ENCODE measurements at regions not wholly inside any gene's neighbourhood (a gene's known extent, or its start where the extent isn't known, plus 50 kb on each side); places are given as distances from the start of the nearest gene placed in this dataset. TPM values are rescaled to one million over a fixed set of nuclear protein-coding genes. Genes with fewer than 3 reads are reported as not detected.

DNA sequence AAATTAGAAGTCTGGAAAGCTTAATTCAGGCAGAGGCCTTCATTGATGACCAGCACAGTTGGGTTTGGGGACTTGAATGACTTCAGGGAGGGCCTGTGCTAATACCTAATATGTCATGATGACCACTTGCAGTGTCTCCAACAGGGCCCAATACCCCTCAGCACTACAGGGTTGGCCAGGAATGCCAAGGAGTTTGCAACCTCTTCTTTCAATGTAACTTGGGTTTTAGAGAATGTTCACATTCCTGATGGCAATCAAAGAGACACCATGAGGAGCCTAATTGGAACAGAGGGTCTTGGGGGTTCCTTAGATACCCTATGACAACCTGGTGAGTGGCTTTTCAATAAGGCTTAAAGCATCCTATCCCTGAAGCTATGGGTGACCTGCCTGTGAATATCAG is 52.4 kb upstream of the ST8SIA3 start:
- in situ Hi-C loops (cut with MboI): no loop called here
- TF ChIP-seq EZH2 (IDR thresholded peaks at IDR 0.05; ENCODE audit: insufficient read depth, poor library complexity, severe bottlenecking) (no peak), EZH2phosphoT487 (IDR thresholded peaks at IDR 0.05; ENCODE audit: insufficient read depth, low read depth) (no peak)

DNA sequence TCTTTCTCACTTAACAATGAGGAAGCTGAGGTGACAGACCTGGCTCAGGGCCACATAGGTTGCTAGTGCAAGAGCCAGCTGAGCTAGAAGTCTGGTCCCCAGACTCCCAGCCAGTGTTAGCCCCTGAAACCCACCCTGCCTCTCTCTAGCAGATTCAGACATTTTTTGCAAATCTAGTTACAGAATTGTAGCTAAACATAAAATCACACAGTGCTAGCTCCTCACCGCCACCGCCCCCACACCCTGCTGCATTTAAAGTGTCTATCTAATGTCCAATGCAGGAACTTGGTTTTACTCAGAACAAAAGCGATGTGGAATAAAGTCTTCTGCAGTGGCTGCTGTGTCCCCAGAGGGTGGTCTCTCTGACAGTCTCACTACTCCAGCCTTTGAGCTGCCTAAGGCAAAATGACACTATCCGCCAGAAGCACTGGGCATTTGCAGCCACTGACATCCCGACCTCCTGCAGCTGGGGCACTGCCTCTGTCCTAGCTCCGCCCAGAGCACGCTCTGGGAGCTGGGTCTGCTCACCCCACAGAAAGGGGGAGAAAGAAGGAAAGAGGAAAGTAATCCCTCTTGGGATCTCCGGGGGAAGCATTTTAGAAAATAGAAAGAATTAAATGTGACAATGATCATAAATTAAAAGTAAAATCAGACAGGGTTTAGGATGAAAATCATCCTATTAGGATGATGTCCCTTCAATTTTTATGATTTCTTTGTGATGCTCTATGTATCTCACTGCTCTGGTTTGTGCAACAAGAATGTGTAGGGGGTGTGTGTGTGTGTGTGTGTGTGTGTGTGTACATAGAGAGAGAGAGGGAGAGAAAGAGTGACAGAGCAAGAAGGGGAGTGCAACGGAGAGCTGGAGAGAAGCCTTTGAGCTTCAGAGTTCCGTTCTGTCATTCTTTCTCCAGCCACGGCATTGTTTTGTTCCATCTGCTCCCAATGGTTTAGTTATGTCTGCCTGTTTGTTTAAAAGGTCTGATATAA is 50.5 kb upstream of the ST8SIA3 start:
- Histone ChIP-seq H3K9ac (no peak overlapping the region), H3K36me3 (ENCODE audit: low read depth) (no peaks in the 10 kb centered on the region), H3K4me2 (ENCODE audit: unreplicated experiment) (no peak overlapping the region), H4K20me1 (ENCODE audit: insufficient read depth) (no peaks in the 10 kb centered on the region), H3F3A (ENCODE audit: insufficient read depth) (no peaks in the 10 kb centered on the region), H2AFZ (no peak overlapping the region), H3K9me3 (ENCODE audit: low read depth) (no peaks in the 10 kb centered on the region), H3K79me2 (ENCODE audit: insufficient read depth) (no peaks in the 10 kb centered on the region), H3K9me2 (ENCODE audit: insufficient read depth) (no peaks in the 10 kb centered on the region), H3K4me1 (ENCODE audit: insufficient read depth) (no peaks in the 10 kb centered on the region), H3K27ac (no peak overlapping the region), H3K27me3 (replicated peaks; ENCODE audit: insufficient read depth) (no peaks in the 10 kb centered on the region), H3K4me3 (no peak overlapping the region)
- no peak for DNase-seq
- no peak for TF ChIP-seq EZH2 (IDR thresholded peaks at IDR 0.05; ENCODE audit: insufficient read depth, poor library complexity, severe bottlenecking)
- no peak for TF ChIP-seq EZH2phosphoT487 (IDR thresholded peaks at IDR 0.05; ENCODE audit: insufficient read depth, low read depth)
- WGBS, 2 experiments (ENCODE audit: low coverage in 1 of 2, low lambda C conversion rate in 2 of 2, missing lambda C conversion rate in 2 of 2): 21 to 25% methylated on average over 11 of the region's 11 CpGs
- in situ Hi-C loops (cut with MboI): no loop called here

More for the DNA sequence above, 52.4 kb upstream of the ST8SIA3 start:
- Histone ChIP-seq H2AFZ (no peak overlapping the region), H3K4me3 (no peak overlapping the region), H3K36me3 (ENCODE audit: low read depth) (no peaks in the 10 kb centered on the region), H4K20me1 (ENCODE audit: insufficient read depth) (no peaks in the 10 kb centered on the region), H3F3A (ENCODE audit: insufficient read depth) (no peaks in the 10 kb centered on the region), H3K27me3 (replicated peaks; ENCODE audit: insufficient read depth) (no peaks in the 10 kb centered on the region), H3K4me1 (ENCODE audit: insufficient read depth) (no peaks in the 10 kb centered on the region), H3K9me3 (ENCODE audit: low read depth) (no peaks in the 10 kb centered on the region), H3K79me2 (ENCODE audit: insufficient read depth) (no peaks in the 10 kb centered on the region), H3K9ac (no peak overlapping the region), H3K9me2 (ENCODE audit: insufficient read depth) (no peaks in the 10 kb centered on the region), H3K4me2 (ENCODE audit: unreplicated experiment) (no peak overlapping the region), H3K27ac (no peak overlapping the region)
- DNase-seq: no peak

Small RNA genes in the stretch of these regions (small RNA-seq; reads per million reads assigned to genes)
- not detected for gene RNU6-737P (ENCODE audit: low read depth, low replicate concordance)

Data from GM23248 (cell line).